HG03108 (cell line): ENCODE measurements at regions not wholly inside any gene's neighbourhood (a gene's known extent, or its start where the extent isn't known, plus 50 kb on each side); places are given as distances from the start of the nearest gene placed in this dataset.
"Not testable (repeated sequence)": the region's sequence is repeated elsewhere in the genome, so short reads cannot be mapped to it uniquely, and the experiment has no call there.

Experiments used
- ATAC-seq: cut with Tn5 transposase; IDR thresholded peaks from one replicate; pipeline ENCODE4 v1.9.1; 2021; ENCODE audit warnings: moderate library complexity; ENCODE audit not compliant: unreplicated experiment

- no peak for ATAC-seq
These were observed 431.9 kb upstream of the SULF2 start for GRCh38 chr20:48217190-48217589.

GRCh38 chr20:48215536-48215935 lies 430.3 kb upstream of the SULF2 start:
- ATAC-seq = no peak

DNA sequence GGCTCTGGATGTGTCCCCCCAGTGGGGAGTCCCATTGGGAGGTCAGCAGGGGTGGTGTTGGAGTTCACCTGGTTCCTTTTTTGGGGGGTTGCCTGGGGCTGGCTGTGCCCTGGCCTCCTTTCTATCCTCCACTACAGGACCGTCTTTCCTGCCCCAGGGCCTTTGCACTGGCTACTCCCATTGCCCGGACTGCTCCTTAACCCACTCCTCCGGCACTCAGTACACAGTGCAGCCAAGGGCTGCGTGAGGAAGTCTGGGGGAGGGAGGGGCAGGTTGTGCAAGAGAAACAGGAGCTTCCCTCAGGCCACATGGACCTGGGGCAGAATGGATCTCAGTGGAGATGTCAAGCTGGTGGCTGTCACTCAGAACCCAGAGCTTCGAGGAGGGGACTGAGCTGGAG lies 429.3 kb upstream of the SULF2 start:
- no peak for ATAC-seq

DNA sequence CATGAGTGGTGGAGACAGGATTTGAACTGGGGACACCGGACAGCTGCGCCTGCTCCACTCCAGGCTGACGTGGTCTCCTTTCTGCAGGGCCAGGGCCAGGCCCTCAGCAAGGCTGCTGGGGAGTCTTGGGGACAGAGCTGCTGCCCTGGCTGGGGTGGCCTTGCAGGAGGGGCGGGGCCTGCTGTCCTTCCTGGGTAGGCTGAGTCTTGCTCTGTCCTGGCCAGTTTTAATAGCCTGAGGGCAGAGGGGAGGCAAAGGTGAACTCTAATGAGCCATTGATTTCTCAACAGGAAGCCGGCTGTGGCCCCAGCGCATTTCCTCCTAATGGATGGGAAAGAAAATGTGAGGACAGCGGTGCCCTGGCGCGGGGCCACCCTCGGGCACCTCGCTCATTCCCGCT lies 428.4 kb upstream of the SULF2 start:
- ATAC-seq = not testable (repeated sequence)

DNA sequence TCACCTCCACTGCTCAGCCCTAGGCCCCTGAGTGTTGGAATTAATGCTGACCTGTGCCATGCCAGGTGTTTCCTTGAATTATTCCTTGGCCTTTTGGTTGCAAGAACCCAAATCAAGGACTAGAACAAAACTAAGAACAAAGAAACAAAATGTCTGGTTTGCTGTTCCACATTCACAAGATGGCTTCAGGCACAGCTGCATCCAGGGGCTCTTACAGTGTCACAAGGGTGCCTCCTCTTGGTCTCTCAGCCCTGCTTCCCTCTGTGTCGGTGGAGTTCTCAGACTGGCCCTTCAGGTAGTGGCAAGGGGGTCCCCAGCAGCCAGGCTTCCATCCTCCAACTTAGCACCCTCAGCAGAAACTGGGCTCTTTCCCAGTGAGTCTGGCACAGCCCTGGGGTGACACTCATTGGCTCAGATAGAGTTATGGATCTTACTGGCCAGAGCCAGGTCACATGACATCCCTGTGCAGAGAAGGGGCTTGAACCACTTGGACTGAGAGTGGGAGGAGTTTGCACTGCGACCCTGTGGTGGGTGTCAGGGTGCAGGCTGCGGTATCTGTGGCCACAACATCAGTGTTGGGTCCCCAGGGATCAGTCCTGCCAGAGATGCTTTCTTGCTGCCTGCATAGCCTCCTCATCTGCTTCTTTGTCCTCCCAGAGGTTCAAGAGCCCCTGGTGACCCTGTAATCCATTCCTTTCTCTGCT lies 427.7 kb upstream of the SULF2 start:
- ATAC-seq = no peak

DNA sequence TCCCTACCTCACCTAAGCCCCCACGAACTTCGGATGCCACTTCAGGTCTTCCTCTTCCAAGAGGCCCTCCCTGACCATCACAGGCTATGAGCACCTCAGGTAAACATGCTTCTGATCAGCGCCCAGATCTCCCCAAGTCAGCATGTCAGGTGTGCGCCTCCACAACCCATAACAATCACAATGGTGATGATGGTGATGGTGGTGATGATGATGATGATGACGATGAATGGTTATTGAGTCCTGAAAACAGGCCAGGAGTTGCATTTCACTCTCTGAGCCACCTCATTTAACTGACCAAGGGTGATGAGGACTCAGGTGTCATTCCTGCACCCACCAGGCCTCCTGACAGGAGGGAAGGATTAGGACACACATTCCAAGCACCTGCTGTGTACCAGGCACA lies 426.6 kb upstream of the SULF2 start:
- ATAC-seq = no peak

DNA sequence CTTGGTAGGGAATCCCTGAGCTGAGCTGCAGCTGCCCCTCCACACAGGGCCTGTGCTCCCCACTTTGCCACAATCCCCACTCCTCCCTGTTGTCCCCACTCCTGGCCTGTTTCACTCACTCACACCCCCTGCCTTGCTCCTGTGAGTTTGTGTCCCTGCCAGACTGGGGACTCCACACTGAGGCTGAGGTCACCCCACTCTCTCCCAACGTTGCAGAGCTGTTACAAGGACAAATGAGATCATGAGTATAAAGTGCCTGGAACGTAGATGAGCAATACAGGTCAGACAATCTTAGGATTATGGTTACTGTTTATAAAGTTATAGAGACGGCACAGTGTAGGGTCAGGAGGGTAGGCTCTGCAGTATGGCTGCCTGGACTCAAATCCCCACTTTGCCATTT lies 426.0 kb upstream of the SULF2 start:
- ATAC-seq = no peak

DNA sequence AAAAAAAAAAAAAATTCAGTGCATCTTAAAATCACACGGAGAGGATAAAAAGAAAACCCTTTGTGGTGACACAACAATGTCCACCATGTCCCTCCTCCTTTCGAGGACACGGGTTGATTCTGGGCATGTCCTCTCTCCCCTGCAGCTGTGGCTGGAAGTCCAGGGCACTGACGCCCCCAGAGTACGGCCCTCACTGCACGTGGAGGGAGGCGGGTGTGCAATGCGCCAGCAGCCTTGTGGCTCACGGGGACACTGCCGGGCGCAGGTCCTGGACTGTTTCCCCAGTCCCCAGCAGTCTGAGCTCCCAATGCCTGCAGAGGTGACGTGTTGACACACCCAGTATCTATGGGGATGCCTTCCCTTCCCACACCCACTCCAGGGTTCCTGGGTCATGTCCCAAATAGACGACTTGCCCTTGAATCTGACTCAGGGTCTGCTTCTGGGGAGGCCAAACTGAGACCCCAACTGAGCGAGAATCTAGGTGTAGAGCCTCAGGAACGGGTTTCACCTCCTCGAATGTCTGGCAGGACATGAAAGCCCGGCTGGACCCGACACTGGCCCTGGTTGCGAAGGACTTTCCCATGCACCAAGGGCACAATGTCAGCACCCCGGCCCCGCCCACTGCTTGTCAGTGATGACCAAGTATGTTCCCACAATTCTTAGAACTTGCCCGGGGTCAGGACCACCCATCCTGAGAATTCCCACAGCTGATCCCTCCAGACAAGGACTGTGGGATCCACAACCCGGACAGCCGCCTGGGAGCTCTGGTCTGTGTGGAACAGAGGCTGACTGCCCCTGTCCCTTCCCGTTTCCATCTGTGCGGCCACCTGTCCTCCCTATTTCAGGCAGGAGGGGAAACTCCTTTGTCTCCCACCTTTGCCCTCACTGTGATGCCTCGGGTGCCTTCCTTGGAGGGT lies 425.1 kb upstream of the SULF2 start:
- no peak for ATAC-seq

DNA sequence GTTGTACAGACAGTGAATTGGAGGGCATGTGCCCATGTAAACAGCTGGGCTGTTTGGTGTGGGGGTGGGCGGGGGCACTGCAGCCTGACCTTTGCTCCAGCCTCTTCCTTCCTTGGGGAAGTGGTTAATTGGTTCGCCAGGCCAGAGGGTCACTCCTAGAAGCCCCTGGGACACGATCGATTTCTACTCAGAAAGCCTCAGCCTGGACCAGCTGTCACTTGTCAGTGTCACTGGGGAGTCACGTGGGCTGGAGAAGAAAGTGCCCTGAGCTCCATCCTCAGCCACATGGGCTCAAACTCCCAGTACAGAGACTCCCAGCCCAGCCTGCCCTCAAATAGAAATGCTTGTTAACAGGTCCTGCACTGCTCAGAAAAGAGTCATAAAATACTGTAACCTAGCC lies 423.8 kb upstream of the SULF2 start:
- no peak for ATAC-seq

DNA sequence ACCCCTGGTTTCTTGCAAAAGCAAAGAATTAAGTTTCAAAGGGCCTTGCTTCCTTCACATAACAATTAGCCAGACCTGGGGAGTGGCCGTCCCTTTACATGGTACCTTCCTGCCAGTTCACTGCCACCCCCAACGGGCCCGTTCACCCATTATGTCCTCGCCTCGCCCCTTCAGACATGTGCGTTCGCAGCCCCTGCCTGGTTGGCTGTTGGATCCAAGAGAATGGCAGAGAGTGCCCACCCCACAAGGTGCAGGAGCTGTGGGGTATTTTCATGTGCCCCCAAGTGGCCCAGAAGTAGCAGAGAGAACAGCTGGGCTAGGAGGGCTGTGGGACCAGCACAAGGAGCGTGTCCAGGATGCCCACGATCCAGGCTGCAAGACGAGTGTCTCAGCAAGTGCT lies 422.9 kb upstream of the SULF2 start:
- no peak for ATAC-seq

- ATAC-seq = no peak
These were observed 422.2 kb upstream of the SULF2 start for GRCh38 chr20:48207505-48207904.

DNA sequence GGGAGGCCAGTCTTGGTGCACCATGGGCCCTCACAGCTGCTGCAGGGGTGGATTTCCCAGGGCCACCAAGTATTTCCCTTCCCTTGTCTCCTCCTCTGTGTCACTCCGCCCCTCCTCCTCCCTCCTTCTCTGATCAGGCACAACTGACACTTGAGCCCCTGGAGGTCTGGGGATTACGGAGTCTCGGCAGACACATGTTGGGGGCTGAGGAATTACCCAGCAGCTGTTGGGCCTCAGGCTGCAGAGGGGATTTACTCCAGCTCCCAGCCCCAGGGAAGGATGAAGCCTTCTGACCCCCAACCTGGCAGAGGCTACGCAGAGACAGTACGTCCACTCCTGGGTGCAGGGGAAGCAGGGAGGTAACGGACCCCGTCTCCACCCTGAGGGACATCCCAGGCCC lies 420.5 kb upstream of the SULF2 start:
- ATAC-seq = no peak

DNA sequence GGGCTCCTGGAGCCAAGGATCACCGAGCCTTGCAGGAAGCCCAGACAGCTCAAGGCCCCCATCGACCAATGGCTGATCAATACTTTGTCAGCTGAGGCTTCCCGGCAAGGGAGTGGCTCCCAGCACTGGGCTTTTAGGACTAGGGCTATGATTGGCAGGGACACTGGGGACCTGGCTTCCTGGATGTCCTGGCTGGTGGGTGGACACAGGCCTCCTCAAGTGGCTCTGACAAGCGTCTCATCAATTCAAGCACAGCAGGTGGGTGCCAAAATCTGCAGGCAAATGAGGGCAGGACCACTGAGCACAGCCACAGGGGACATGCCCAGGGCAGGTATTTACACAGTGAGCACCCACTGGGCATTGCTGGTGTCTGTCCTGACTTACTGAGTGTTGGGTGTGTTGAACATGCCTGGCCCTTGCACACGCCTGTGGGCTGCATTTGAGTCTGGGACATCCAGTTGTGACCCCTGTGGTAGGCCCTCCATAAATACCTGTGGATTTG lies 420.1 kb upstream of the SULF2 start:
- no peak for ATAC-seq

GRCh38 chr20:48204499-48204898 lies 419.2 kb upstream of the SULF2 start:
- no peak for ATAC-seq

DNA sequence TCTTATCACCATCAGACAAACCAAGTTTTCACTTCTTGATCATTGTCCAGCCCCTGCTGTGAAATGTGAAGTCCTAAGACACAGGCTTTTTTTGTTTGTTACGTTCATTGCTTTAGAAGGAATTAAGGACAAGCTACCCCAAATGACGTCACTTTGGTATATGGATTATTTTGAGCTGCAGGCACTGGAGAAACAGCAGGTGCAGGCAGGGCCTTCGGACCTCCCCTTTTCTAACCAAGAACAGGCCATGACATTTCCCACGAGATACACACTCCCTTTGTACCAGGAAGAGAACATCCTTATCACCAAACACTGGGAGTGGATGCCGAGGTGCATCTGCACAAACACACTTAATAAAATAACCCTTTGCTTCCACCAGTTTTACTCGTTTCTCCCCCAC lies 418.0 kb upstream of the SULF2 start:
- no peak for ATAC-seq

DNA sequence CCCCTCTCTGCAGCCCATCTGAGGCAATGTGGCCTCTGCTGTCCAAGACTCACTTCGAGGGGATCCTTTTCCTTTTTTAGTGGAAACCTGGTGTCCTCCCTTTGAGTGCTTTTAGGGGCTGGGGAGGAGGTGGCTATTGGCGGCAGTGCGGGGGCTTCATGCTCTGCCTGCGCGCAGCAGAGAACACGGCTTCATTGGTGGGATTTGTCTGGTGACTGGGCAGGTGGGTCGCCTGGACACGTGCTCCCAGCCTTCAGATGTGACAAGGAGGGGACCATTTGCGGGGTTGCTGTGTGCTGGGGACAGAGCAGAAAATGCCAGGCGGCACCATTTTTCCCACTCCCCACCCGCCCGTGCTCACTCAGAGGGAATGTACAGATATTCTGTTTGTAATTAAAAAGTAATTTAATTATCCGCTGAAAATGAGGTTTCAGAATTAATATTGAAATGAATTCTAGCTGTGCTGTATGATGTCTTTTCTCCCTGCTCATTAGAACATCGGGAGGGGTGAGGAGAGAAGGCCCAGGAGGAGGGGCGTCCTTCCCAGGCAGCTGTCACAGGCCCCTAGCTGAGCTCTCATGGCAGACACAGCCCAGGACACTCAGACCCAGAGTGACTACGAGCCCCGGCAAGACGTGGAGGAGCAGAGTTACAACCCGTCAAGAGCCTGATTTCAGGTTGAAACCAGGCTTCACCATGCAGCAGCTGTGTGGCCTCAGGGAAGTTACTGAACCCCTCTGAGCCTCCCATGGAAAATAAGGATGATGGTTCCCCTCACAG lies 417.2 kb upstream of the SULF2 start:
- no peak for ATAC-seq

GRCh38 chr20:48201885-48202284 lies 416.6 kb upstream of the SULF2 start:
- no peak for ATAC-seq

- no peak for ATAC-seq
These were observed 415.9 kb upstream of the SULF2 start for GRCh38 chr20:48201188-48201587.

DNA sequence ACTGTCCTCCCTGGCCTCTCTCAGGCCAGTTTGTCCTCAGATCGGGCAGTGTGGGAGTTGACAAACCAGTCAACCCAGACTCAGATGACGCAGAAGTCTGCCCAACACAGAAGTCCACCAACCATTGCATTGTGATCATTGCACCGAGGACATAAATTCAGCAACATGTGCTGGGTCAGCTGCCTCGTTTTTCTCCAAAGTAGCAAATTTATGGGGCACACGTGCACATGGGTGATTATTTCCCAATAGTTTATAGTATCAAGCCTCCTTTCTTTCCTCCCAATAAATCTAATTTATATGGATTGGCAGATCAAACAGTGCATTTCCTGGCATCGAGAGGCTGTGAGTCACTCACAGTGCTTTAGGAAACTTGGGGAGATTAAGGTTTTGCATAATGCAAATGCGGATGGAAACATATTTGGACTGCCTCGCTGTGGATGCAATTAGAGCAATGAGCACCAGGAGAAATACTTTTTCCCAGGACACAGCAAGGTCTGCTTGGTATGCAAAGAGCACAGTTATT lies 413.7 kb upstream of the SULF2 start:
- no peak for ATAC-seq

DNA sequence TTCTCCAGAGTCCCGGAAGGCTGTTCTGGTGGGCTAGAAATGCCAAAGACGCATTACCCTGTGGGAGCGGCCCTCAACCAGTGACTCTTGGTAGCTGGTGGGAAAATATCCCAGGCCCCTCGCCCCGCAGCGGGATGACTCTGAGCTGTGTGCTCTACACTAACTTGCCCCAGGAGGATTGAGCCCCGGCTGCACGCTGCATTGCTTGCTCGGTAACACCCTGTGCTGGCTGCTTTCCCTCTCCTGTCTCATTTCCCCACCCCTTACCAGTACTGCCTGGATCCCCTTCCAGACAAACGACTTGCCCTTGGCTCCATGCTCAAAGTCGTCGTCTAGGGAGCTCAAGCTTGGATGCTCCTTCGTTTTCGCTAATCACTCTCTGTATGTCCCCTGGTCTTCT lies 411.8 kb upstream of the SULF2 start:
- no peak for ATAC-seq

DNA sequence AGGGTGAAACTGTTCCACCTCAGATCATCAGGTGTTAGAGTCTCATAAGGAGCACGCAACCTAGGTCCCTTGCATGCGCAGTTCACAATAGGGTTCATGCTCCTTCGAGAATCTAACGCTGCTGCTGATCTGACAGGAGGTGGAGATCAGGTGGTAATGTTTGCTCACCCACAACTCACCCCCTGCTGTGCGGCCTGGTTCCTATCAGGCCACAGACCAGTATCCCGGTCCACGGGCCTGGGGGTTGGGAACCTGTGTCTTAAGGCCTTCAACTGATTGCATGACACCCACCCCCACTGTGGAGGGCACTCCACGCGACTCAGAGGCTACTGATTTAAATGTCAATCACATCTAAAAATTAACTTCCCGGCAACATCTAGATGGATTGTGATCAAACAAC lies 411.2 kb upstream of the SULF2 start:
- ATAC-seq = no peak
